ENCODE measurements at regions not wholly inside any gene's neighbourhood (a gene's known extent, or its start where the extent isn't known, plus 50 kb on each side); places are given as distances from the start of the nearest gene placed in this dataset.

- TF ChIP-seq GATA3 (IDR thresholded peaks at IDR 0.05; ENCODE audit: low read depth, low read length) (no peak), GATA2 (IDR thresholded peaks at IDR 0.05; ENCODE audit: low read depth, low read length) (no peak)
These were observed 50.7 kb upstream of the AP4E1 start for GRCh38 chr15:50857763-50858162.
